Fibroblast of peridontal ligament (primary cell): ENCODE measurements at regions not wholly inside any gene's neighbourhood (a gene's known extent, or its start where the extent isn't known, plus 50 kb on each side); places are given as distances from the start of the nearest gene placed in this dataset.

Source experiments
- DNase-seq: peaks from one replicate; pipeline ENCODE4 v3.0.0-alpha.2; 2010; ENCODE audit errors: extremely low read depth

DNA sequence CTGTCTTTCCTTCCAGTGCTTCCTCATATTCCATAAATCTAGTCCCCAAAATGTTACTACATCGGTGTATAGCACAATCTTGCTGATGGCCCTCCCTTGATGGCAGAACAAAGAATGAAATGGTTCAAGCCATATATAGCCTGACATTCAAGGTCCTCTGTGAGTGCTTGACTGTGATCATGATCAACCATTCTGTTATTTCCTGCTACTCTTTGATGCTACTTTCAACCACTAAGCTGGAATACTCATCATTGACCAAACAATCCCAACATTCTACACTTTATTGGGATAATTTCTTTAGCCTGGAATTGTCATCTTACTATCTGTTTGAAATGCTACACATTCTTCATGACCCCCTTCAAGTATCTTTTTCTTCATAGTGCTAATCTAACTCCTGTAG, 633.9 kb downstream of the PLCL1 start:
- no peak for DNase-seq

DNA sequence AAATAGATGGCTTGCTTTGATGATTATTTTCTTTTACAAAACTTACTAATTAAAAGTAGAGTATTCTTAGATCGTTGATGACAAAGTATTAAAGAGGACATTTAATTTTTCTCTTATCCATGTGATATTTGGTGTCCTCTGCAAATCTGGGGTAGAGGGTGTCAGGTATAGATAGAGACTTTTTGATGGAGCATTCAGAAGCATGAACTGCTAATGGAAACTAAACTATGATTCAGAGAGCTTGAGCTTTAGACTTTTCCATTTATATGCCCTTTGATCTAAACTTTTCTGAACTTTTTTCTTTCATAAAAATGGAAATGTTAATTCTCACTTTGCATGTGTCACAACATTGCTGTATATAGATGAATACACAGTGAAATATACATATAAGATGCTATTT, 619.7 kb downstream of the PLCL1 start:
- DNase-seq: no peak

DNA sequence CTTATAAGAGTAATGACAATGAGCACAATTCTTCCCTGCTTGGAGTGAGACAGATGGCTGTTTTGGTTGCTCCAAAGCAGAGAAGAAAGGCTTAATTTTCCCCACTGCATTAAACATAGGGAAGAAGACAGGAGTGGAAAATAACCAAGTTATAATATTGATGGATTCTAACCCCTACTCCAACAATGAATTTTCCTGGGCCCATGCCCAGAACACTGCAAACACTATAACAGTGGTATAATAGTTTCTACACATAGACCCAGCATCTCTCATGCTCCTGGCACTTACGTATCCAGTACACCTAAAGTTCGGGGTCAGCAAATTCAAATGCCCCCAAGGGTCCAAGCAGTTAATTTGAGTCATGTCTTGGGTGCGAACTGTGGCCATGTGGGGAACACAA, 613.4 kb downstream of the PLCL1 start:
- no peak for DNase-seq

GRCh38 chr2:198414976-198415375, 610.6 kb downstream of the PLCL1 start:
- no peak for DNase-seq

- no peak for DNase-seq
Observed at GRCh38 chr2:198411936-198412335, 607.5 kb downstream of the PLCL1 start.

GRCh38 chr2:198408171-198408570, 603.8 kb downstream of the PLCL1 start:
- no peak for DNase-seq

DNA sequence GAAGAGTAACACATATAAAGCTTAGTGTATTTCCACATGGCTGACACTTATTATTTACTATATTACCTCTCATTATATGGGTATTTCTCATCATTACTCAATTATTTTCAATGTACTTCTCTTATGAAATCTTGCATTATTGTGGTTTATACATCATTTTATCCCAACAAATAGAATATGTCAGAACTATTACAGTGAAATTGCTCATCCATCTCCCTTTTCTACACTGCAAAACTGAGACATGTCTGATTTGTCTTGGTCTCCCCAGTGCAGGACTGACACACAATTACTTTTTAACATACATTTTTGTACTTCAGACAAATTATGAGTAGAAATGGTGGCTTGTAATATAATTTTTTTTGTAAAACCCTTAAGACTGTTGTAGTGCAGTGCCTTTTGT, 600.9 kb downstream of the PLCL1 start:
- DNase-seq: no peak

GRCh38 chr2:198401644-198402043, 597.3 kb downstream of the PLCL1 start:
- DNase-seq: no peak

GRCh38 chr2:198400999-198401398, 596.6 kb downstream of the PLCL1 start:
- DNase-seq: no peak

DNA sequence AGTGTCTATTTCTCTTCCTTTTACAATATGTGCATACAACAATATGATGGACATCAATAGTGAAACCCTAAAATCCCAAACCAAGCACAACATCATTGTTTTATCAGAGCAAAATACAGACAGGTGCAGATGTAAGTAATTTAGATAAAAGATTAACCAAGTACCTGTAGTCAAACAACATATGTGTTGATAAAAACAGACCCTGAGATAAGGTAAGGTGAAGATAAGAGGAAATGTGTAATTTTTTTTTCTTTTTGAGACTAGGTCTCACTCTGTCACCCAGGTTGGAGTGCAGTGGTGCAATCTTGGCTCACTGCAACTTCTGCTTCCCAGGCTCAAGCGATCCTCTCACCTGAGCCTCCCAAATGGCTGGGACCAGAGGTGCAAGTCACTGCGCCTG, 589.8 kb downstream of the PLCL1 start:
- no peak for DNase-seq

DNA sequence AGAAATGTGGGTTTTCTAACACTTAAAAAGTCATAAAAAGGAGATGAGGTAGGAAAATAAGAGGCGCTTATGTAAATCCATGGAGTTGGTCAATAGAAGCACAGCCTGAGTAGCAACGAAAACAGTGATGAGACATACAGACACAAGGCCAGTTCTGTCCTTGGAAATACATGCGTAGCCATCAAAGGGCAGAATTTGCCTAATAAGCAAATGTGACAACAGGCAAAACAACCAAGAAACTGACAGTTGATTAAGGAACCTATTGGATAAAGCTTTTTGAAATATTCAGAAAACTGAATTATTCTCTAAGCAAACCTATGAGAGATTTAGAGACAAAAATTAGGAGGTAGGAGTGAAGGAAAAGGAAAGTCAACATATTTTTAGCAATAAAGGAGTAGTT, 586.3 kb downstream of the PLCL1 start:
- no peak for DNase-seq

GRCh38 chr2:198387677-198388076, 583.3 kb downstream of the PLCL1 start:
- DNase-seq: no peak

DNA sequence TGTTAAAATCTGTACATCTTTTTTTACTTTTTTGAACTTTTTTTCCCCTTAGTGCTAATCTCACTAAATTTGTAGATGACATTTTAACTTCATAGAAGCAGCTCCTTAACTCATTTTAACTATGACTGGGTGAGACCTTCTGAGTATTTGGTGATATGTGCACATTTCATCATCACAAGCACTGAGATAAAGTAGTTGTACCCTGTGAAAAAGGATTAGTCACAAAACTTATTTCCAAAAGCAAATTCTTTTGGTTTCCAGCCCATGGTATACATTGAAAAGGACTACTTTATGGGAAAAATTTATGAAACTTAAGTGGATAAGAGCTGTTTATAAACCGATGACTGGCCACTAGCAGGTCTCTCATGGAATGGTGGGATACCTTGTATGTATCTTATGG, 581.5 kb downstream of the PLCL1 start:
- peak; percentile 38 for DNase-seq

- peak; percentile 30 for DNase-seq
Observed at GRCh38 chr2:198385326-198385725, 580.9 kb downstream of the PLCL1 start.

- DNase-seq: peak; percentile 71
Observed at GRCh38 chr2:198383392-198383791, 579.0 kb downstream of the PLCL1 start.

DNA sequence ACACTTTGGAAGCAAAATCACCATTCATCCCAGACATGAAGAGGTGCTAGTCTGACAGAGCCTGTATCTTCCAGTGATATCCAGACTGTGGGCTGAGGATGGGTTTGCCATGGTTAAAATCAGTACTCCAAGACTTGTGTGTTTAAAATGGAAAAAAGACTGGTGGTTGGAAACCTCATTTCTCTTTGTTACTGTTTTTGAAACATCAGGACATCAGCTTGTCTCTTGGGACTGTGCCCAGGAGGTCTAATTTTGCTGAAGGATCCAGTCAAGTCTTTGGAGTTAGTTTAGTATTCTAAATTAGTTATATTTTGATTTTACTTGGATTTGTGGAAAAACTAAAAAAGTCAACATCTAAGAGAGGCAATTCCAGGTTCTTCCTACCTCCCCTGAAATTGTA, 578.4 kb downstream of the PLCL1 start:
- peak; percentile 16 for DNase-seq

GRCh38 chr2:198376677-198377076, 572.3 kb downstream of the PLCL1 start:
- DNase-seq: no peak

- peak; percentile 31 for DNase-seq
Observed at GRCh38 chr2:198375083-198375410, 570.7 kb downstream of the PLCL1 start.

GRCh38 chr2:198374375-198375082, 570.1 kb downstream of the PLCL1 start:
- peak; percentile 94 for DNase-seq

GRCh38 chr2:198371921-198372543, 567.6 kb downstream of the PLCL1 start:
- peak; percentile 93 for DNase-seq

DNA sequence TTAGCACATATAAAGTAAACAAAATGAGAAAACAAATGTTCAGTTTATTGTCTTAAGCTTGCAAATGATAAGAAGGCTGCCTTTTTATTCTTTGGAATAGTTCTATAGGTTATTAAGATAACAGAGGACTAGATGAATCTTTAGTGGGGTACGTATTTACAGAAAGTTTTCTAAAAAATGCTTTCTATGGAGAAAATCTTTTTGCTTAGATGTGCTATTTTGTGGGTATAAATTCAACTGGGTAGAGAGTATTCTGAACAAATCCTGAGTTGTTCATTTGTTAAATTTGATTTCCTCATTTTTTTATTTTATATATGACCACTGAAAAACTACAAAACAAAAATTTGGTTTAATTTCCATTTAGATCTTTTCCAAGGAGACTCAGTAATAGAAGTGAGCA, 566.9 kb downstream of the PLCL1 start:
- no peak for DNase-seq

- no peak for DNase-seq
Observed at GRCh38 chr2:198368089-198368488, 563.7 kb downstream of the PLCL1 start.

DNA sequence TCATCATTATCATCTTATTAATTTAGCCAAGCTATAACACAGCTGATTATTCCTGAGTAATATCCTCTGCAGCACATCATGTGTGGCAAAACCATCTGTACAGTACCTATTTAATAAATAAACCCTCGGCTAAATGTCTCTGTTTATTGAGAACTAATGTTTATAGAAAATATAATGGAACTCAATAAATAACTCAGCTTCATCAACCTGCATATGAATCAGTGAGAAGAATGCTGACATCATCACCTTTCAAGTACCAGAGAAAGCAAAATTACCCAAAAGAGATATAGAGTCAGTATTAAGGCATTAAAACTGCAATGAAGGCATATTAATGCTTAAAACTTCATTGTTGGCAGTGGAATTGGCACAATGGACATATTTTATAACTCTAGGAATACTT, 558.3 kb downstream of the PLCL1 start:
- no peak for DNase-seq

DNA sequence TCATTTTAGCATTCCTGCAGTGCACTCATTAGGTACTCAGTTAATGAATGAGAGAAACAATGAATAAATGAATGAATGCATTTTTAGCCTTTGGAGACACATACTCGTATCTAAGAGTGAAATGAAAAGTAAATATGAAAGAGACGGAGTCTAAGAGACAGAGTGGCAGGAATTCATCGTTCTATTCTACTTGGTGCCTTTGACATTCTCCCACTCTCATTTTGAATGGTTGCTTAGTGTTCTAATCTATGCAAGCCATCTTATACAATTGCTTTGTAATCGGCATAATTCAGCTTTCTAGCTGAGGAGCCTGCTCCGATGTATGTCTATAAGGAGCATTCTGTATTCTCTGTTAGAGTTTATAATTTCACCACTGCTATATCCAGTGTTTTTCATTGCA, 554.9 kb downstream of the PLCL1 start:
- DNase-seq: no peak
